ENCODE measurements at regions not wholly inside any gene's neighbourhood (a gene's known extent, or its start where the extent isn't known, plus 50 kb on each side); places are given as distances from the start of the nearest gene placed in this dataset.

DNA sequence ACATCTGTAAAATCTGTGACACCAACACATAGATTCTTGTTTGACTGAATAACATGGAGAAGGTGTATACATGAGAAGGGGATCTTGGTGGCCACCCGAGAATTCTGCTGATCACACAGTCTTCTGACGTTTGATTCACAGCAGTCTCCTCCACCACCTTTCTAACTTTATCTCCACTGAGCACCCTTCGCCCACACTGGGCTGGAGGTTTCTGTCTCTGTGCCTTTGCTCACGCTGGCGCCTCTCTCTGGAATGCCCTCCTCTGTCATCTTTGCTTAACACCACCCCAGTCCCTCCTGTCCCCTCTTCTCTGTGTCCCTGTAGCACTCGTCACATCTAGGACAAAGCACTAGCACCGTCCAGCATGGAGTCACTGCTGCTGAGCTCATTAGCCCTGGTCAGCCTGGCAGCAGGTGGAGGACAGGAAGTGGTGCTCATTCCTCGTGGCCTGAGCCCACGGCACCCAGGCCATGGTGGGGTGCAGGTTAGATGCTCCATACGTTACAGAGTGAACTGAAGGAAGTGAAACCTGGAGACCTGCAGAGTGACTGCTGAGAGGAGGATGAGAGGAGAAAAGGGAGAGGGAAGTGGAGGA, 384.6 kb downstream of the UQCRFS1 start:
- Histone ChIP-seq H3K27me3 (replicated peaks in 1 of 7) (peaks cover 0 to 9% (median 0%) of the 10 kb centered on the region in 7 donors), H3K9me3 (no peaks in the 10 kb centered on the region), H3K27ac (no peak overlapping the region), H3K4me1 (no peaks in the 10 kb centered on the region), H3K36me3 (no peaks in the 10 kb centered on the region), H3K4me3 (no peak overlapping the region)
- TF ChIP-seq POLR2AphosphoS5 (IDR thresholded peaks at IDR 0.05) (no peak), POLR2A (IDR thresholded peaks at IDR 0.05) (no peak)
- TF ChIP-seq, protein P1, sequence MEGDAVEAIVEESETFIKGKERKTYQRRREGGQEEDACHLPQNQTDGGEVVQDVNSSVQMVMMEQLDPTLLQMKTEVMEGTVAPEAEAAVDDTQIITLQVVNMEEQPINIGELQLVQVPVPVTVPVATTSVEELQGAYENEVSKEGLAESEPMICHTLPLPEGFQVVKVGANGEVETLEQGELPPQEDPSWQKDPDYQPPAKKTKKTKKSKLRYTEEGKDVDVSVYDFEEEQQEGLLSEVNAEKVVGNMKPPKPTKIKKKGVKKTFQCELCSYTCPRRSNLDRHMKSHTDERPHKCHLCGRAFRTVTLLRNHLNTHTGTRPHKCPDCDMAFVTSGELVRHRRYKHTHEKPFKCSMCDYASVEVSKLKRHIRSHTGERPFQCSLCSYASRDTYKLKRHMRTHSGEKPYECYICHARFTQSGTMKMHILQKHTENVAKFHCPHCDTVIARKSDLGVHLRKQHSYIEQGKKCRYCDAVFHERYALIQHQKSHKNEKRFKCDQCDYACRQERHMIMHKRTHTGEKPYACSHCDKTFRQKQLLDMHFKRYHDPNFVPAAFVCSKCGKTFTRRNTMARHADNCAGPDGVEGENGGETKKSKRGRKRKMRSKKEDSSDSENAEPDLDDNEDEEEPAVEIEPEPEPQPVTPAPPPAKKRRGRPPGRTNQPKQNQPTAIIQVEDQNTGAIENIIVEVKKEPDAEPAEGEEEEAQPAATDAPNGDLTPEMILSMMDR (IDR thresholded peaks at IDR 0.05 in 8 of 11, conservative IDR thresholded peaks at IDR 0.05 in 3 of 11), result no peak
- DNase-seq, result no peak
- intact Hi-C loops (cut with DNase I; ENCODE audit: low total_unique reads), result no loop called here
- WGBS, 5 donors, result 61 to 76% (median 69%) methylated on average over 10 of the region's 10 CpGs

DNA sequence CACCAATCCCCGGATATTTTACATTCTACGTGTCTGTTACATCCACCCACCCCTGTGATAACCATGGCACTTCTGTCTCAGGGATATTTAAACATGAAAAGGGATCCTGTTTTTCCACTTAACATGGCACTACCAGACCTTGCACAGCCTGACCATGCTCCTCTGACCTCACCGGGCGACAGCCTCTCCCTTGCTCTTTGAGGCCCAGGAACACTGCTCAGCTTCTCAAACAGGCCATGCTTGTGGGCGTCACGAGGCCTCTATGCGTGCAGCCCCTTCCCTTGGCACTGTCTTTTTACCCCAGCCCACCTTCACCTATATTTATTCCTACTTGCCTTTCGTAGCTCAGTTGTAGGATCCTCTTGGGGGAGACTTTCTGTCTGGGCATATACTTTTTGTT, 385.6 kb downstream of the UQCRFS1 start:
- TF ChIP-seq, protein P1 (IDR thresholded peaks at IDR 0.05 in 8 of 11, conservative IDR thresholded peaks at IDR 0.05 in 3 of 11), result no peak
- TF ChIP-seq POLR2A (IDR thresholded peaks at IDR 0.05) (no peak), POLR2AphosphoS5 (IDR thresholded peaks at IDR 0.05) (no peak)
- Histone ChIP-seq H3K36me3 (no peaks in the 10 kb centered on the region), H3K27ac (no peak overlapping the region), H3K9me3 (no peaks in the 10 kb centered on the region), H3K27me3 (replicated peaks in 1 of 7) (no peaks in the 10 kb centered on the region), H3K4me1 (no peaks in the 10 kb centered on the region), H3K4me3 (no peak overlapping the region)
- 81 to 92% (median 82%) methylated on average over 8 of the region's 8 CpGs for WGBS, 5 donors
- DNase-seq, result no peak
- intact Hi-C loops (cut with DNase I; ENCODE audit: low total_unique reads), result no loop called here

DNA sequence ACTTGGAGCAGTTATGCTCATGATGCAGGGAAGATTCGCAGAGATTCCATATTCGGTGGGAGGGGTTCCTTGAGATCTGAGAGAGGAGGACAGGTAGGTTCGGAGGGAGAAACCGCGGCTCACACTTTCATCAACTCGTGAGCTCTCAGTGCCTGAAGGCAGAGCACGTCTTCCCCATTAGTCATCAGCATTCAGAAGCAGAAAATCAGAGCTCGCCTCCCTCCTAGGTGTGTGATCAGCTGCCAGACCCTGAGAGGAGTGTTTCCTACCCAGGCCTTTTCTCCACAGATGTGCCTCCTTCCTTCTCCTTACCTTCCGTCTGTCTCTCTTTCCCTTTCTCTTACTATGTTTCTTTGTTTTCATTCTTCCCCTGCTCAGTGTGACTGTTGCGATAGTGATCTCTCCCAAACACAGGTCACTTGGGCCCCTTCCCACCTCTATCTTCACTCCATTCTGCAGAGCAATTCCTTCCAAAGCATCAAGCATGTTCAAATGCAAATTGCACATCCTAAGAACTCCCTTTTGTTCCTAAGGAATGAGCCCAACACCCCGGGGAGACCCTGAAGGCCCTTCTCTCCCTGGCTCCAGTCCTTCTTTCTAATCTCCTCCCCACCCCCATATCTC, 389.5 kb downstream of the UQCRFS1 start:
- WGBS, 5 donors, result 49 to 76% (median 61%) methylated on average over 11 of the region's 11 CpGs
- intact Hi-C loops (cut with DNase I; ENCODE audit: low total_unique reads), result no loop called here
- Histone ChIP-seq H3K9me3 (no peaks in the 10 kb centered on the region), H3K36me3 (no peaks in the 10 kb centered on the region), H3K27ac (no peak overlapping the region), H3K4me3 (no peak overlapping the region), H3K27me3 (replicated peaks in 1 of 7) (no peaks in the 10 kb centered on the region), H3K4me1 (no peaks in the 10 kb centered on the region)
- DNase-seq, result no peak
- TF ChIP-seq POLR2AphosphoS5 (IDR thresholded peaks at IDR 0.05) (no peak), POLR2A (IDR thresholded peaks at IDR 0.05) (no peak)
- TF ChIP-seq, protein P1 (IDR thresholded peaks at IDR 0.05 in 8 of 11, conservative IDR thresholded peaks at IDR 0.05 in 3 of 11), result no peak

DNA sequence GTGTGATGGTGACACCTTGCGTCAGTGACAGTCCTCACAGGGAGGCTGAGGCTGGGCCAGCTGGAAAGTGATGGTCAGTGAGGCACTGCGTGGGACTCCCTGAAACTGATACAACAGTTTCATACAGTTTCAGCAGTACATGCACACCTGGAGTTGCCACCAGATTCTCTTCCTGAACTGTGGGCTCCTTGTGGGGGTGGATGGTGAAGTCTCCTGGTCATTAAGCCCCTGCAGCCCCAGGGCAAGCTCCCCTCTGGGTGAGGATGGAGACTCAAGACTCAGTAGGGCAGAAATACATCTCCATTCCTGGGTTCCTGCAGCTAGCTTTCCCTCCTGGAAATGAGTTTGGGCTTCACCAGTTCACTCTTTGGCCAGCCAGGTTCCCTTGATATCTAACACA, 392.7 kb downstream of the UQCRFS1 start:
- H3K4me1 ChIP-seq, result no peaks in the 10 kb centered on the region
- H3K36me3 ChIP-seq, result no peaks in the 10 kb centered on the region
- H3K27me3 ChIP-seq (replicated peaks in 1 of 7), result no peaks in the 10 kb centered on the region
- DNase-seq, result no peak
- TF ChIP-seq, protein P1 (IDR thresholded peaks at IDR 0.05 in 8 of 11, conservative IDR thresholded peaks at IDR 0.05 in 3 of 11), result no peak
- TF ChIP-seq POLR2AphosphoS5 (IDR thresholded peaks at IDR 0.05) (no peak), POLR2A (IDR thresholded peaks at IDR 0.05) (no peak)
- no peak overlapping the region for H3K4me3 ChIP-seq
- H3K9me3 ChIP-seq, result peaks cover 0 to 7% (median under 1%) of the 10 kb centered on the region in 8 donors
- no peak overlapping the region for H3K27ac ChIP-seq
- WGBS, 5 donors, result 79 to 100% (median 83%) methylated on average over 2 of the region's 2 CpGs
- intact Hi-C loops (cut with DNase I; ENCODE audit: low total_unique reads), result no loop called here

All from spleen (tissue), 11 donors.